ENCODE measurements at regions not wholly inside any gene's neighbourhood (a gene's known extent, or its start where the extent isn't known, plus 50 kb on each side); places are given as distances from the start of the nearest gene placed in this dataset.

GRCh38 chr9:26026423-26027100, 348.3 kb upstream of the TUSC1 start:
- TF ChIP-seq, protein P1, sequence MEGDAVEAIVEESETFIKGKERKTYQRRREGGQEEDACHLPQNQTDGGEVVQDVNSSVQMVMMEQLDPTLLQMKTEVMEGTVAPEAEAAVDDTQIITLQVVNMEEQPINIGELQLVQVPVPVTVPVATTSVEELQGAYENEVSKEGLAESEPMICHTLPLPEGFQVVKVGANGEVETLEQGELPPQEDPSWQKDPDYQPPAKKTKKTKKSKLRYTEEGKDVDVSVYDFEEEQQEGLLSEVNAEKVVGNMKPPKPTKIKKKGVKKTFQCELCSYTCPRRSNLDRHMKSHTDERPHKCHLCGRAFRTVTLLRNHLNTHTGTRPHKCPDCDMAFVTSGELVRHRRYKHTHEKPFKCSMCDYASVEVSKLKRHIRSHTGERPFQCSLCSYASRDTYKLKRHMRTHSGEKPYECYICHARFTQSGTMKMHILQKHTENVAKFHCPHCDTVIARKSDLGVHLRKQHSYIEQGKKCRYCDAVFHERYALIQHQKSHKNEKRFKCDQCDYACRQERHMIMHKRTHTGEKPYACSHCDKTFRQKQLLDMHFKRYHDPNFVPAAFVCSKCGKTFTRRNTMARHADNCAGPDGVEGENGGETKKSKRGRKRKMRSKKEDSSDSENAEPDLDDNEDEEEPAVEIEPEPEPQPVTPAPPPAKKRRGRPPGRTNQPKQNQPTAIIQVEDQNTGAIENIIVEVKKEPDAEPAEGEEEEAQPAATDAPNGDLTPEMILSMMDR (IDR thresholded peaks at IDR 0.05): no peak
- no peak for TF ChIP-seq POLR2A (IDR thresholded peaks at IDR 0.05)
